HS-27A (cell line): ENCODE measurements at regions not wholly inside any gene's neighbourhood (a gene's known extent, or its start where the extent isn't known, plus 50 kb on each side); places are given as distances from the start of the nearest gene placed in this dataset.

Experiments used
- DNase-seq: peaks from one replicate; pipeline ENCODE4 v3.0.0-alpha.2; 2012; ENCODE audit warnings: low read depth, missing footprints

DNA sequence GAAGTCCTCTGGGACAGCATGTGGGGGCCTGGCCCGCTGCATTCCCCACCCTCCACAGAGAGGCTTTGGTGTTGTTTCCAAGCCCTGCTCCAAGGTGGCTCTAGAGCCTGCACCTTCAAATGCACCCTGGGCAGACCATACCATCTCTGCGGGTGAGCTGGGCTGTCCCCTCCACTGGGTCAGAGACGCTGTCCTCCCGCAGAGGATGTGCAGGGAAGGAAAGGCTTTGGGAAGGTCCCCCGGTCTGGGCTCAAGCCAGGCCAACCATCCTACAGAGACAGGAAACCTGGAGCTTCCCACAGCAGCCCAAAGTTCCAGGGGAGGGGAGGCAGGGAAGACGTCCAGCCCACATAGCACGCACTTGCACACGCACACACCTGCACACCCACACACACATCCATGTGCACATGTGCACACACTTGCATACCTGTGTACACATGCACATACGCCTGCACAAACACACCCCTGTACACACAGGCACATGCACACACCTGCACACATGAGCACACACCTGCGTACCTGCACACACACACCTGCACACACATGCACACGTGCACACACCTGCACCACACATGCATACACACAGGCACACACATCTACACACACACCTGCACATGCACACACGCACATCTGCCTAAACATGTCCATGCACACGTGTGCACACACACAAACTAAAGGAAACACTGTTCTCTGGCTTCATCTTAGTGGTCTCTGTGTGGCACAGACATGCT, 155.4 kb downstream of the ERMARD start:
- no peak for DNase-seq

DNA sequence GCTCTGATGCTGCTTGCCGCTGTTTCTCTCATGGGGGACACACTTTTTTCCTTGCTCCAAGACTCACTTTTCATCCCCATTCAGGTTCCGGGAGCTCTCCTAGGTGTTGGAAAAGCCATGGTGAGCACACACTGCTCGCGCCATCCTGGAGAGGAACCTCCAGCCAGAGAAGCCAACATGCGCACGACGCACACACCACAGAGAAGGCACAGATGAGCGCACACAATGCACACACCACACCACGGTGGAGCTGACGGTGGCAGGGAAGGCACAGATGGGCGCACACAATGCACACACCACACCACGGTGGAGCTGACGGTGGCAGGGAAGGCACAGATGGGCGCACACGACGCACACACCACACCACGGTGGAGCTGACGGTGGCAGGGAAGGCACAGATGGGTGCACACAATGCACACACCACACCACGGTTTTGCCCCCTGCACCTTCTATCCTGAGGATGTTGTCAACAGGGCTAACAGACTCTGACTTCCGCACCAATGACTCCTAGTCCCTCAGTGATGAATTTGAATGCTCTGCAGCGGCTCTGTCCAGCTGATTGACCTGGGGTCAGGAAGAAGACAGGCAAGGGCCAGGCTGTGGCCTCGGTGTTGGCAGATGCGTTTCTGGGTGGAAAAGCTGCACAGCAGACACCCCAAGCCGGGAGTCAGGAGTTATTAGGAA, 154.7 kb downstream of the ERMARD start:
- DNase-seq, result no peak

DNA sequence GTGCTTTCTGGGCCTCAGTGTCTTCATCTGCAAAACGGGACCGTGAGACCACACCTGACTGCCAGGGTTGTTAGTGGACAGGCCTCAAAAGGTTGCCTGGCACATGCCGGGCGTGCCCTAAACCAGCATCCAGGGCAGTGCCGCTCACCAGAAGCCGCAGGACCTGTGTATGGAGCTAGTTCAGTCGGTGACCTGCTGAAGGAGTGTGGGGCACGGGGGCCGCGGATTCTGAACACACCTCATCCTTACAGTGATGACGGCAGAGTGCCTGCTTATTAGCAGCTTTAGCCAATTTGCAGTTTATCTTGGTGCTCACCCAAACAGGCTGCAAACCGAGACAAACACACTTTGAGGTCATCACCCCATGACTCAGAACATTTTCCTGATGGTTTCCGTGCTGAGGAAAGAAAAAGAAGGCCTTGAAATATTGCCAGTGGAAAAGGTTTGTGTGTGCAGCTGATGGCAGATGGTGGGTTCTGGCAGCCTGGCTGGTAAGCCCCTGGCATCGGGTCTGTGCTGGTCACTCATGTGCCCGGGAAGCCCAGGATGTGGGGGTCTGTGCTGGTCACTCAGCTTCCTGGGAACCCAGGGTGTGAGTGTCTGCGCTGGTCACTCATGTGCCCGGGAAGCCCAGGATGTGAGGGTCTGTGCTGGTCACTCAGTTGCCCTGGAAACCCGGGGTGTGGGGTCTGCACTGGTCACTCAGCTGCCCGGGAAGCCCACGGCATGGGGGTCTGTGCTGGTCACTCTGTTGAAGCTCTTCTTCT, 153.8 kb downstream of the ERMARD start:
- DNase-seq, result no peak

DNA sequence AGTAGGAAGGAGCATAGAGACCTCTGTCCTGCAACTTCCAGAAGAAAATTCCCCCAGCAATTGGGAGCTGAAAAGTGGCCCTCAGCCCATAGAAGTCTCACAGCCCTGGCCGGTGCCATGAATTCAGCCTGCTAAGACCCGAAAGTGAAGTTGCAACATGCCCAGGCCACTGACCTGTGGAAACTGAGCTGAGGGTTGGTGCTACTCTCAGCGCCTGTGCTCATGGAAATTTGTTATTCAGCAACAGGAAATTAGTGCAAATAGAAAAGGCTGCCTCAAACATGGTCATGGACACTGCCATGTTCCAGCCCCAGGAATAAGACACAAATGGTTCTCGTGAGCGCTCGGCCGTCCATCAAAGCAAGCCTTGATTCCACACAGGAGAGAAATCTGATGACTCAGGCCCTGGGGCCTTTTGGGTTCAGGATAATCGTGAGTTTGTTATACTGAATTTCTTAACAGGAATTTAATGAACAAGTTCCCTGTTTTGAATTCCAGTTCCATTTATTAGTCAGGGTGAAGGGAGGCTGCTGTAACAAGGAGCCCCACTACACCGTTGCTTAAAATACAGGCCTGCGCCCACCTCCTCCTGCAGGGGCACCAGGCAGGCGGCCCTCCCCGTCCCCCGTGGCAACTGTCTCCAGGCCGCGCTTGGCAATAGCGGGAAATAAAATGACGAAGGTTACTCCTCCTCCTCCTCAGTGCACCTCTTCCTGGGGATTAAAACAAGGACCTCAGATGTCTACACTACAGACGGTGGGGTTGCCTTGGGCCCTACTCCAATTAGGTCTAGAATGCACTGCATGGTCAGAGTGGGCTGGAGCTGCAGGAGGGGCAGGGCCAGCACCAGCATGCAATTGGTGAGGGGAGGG, 152.9 kb downstream of the ERMARD start:
- DNase-seq, result no peak

DNA sequence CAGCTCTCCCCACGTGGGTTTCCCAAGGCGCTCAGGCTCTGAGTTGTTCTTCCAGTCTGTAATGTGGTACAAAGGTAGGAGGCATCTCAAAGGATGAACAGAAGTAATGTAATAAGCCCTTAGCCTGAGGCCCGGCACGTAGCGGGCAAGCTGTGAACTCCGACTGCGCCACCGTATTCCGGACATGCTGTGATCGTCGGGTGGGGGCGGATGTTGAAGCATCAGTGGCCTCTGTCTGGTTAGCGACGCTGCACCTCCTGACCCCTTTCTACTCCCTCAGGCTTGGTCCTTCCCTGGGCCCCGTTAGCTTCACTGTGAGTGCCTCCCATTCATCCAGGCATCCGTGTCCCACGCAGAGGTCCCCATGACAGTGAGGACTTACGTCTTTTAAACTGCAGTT, 151.7 kb downstream of the ERMARD start:
- DNase-seq, result no peak

DNA sequence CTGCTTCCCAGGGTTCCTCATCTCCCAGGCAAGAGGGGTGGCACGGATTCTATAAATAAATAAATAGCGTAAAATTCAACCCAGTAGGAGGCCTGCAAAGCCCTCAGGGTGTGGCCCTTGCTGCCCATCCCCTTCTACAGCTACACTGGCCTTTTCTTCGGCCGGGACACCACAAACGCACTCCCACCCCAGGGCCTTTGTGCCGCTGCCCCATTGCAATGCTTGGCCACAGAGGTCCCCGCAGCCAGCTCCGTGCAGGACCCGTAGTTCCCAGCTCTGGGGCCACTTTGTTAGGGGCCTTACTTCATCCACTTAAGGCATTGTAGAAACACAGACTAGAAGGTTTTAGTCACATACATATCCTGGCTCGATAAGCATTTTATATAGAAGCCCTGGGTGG, 151.2 kb downstream of the ERMARD start:
- no peak for DNase-seq

DNA sequence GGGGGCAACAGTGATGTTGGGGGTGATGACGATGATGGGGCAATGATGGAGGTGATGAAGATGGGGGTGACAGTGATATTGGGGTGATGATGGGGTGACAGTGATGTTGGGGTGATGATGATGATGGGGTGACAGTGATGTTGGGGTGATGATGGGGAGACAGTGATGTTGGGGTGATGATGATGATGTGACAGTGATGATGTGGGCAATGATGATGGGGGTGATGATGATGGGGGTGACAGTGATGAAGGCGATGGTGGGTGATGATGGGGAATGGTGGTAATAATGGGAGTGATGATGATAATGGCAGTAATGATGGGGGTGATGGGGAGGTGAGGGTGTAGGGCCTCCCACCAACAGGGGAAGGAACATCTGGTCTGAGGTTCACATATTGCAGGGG, 150.6 kb downstream of the ERMARD start:
- no peak for DNase-seq

DNA sequence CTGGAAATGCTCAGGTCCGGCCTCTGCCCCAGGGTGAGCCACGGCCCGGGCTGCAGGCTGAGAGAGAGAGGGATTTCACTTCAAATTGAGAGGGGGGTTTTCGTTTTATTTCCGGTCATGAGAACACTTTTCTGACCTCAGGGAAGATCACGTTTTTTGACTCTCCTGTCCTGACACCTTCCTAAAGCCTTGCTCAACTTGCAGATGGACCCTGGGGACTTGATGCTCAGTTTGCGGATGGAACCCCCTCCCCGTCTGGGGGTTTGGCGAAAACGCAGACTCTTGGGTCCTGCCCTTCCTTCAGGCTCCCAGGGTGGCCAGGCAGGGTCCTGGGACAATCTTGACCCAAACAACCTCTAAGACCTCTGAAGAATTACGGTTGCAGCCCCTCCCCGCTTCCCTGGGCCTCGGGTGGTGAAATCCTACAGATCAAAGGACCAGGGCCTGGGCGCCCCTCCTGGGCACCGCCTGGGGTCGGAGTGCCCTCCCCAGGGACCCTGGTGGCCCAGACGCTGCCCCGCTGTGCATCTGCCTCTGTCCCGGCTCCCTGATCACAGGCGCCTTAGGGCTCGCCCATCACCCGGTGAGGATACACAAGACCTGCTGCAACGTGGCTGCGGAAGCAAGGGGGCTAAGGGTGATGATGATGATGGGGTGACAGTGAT, 148.2 kb downstream of the ERMARD start:
- DNase-seq, result no peak

DNA sequence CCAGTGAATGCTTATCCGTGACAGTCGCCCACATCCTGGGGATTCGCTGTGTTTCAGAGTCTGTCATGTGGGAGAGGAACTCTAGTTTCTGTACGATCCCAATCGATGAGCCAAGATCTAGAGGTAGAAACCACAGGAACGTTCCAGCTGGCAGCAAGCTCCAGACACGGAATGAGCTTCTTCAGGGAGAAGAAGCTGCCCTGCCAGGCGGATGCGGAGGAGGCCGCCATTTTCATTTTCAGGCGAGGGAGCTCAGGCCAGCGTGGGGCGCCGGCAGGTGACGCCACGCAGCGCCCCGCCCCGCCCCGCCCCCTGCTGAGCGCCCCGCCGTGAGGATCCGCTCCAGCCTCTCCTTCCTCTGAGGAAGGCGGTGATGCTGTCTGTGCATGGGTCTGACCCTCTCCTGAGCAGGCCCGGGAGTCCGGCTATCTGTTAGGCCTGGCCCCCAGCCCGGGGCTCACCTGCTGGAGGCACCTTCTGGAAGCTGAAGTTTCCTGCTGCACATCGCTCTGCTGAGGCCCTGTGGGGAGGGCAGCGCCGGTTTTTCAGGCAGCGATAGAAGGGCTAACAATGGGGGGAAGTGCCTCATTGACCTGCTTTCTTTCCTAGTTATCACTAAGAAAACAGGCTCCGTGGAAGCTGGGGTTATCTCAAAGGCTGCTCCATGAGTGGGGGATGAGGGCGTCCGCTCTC, 147.5 kb downstream of the ERMARD start:
- no peak for DNase-seq

DNA sequence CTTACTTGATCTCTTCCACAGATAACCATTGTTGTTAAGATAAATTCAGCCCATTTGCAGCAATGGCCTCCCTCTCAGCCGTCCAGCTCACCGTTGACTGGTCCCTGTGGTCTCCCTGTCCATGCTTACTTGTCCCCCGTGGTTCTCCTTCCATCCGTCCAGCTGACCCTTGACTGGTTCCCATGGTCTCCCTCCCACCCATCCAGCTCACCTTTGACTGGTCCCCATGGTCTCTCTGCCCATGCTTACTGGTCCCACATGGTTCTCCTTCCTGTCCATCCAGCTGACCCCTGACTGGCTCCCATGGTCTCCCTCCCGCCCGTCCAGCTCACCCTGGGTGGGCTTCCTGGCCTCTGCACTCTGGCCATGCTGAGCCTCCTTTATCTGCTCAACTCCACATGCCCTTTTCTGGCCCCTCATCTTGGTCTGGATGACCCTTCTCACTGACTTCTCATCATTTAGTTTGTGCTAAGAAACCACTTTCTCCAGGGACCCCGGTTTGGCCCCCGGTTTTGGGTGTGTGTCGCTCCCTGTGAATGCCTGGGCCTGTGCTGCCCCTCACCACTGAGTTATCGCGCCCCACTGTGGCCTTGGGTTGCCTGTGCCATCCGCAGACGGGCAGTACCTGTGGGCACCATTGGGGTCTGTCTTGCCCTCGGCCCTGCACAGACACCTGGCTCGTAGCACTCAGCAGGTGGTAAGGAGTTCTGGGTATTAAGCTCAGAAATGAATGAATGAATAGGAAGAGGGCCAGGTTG, 146.4 kb downstream of the ERMARD start:
- DNase-seq, result no peak

DNA sequence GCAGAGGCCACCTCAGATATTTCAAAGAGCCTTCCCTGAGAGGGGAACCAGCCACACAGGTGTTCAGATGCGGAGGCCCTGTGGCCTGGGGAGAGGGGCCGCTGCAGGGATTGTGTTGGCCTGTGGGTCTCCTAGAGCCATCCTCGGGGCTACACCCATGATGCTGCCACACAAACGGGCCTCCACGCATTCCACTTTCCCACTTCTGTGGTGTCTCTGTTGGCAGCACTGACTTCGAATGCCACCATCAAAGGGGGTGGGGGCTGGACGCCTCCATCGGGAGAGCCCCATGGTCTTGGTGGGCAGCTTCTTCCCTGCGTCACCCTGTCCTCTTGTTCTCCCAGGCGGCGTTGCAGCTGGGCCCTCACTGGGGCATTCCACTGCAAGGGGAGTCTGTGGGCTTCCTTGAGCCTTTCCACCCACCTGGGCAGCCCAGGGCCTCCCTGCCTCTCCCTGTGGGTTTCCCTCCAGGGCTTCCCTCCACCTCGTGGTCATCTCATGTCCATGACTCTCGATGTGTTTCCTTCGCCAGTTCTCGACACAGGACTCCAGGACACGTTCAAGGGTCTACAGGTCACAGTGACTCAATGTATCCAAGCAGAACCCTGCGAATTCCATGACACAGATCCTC, 145.5 kb downstream of the ERMARD start:
- DNase-seq, result no peak

DNA sequence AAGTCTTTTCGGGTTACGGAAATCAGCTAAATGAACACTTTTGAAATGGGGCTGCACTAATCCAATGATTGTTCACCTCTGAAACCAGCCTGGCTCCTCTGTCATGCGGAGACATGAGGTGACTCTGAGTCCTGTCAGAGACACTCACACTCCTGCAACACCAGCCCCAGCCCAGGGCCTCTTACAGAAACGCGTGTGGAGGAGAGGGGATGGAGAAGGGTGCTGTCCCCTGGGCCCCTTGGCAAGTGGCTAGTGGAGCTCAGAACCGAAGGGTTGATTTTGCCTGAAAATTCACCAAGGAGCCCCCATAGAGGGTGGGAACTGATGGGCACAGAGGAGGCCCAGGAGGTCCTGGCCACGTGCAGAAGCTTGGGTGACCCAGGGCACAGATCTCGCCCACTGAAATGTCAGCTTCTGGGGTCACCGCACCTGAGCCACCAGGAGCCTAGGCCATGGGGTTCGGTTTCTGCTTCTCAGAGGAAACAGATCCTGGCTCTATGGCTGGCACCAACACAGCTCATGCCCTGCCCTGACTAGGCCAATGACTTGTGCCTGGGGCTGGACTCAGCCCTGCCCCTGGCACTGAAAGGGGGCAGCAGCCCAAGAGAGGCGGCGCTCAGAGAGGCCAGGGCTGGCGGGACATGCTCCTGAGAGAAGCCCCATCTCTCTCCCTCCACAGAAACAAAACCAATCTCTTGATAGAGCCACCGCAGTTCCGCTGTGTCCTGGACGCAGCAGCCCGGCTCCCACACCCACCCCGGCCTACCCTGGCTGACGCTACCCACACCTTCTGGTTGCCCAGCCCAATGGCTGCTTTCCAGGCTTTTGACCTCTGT, 144.7 kb downstream of the ERMARD start:
- no peak for DNase-seq

DNA sequence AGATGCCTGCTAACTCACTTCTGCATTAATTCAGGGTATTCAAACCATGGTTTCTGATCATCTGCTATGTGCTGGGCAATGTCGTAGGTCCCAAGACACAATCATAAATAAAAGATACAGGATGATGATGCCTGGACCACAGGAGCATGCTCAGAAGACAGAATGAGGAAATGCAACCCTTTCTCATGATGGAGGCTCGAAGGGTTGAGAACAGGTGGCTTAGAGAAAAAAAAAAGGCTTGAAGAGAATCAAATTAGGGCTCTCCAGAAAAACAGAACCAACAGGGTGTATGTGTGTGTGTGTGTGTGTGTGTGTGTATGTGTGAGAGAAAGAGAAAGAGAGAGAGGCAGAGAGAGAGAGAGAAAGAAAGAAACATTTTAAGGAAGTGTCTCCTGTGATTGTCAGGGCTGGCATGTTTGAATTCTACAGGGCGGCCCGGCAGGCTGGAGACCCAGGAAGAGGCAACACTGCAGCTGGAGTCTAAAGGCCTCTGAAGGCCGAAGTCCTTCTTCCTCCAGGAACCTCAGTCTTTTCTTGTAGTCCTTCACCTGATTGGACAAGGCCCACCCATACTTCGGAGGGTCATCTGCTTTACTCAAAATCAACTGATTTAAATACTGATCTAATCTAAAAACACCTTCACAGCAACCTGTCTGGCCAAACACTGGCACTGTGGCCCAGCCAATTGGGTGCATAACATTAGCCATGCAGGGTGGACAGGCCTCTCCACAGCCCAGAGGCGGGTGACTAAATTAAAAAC, 143.8 kb downstream of the ERMARD start:
- no peak for DNase-seq

DNA sequence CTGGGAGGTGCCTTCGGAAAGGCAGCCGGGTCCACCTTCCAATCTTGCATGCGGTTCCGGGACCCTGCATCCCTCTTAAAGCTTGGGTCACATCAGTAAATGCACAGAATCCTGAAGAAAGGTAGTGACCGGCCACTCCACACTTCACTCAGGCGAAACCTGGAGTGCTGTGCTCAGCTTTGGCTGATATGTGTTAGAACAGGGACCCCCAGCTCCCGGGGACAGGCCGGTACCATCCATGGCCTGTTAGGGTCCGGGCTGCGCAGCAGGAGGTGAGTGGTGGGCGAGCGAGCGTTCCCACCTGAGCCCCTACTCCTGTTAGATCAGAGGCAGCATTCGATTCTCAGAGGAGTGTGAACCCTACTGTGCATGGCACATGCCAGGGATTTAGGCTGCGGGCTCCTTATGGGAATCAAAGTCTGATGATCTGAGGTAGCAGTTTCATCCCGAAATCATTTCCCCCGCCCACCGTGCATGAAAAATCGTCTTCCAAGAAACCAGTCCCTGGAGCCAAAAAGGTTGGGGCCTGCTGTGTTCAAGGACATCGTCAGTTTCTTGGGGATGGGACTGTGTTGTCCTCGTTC, 143.0 kb downstream of the ERMARD start:
- DNase-seq, result no peak

DNA sequence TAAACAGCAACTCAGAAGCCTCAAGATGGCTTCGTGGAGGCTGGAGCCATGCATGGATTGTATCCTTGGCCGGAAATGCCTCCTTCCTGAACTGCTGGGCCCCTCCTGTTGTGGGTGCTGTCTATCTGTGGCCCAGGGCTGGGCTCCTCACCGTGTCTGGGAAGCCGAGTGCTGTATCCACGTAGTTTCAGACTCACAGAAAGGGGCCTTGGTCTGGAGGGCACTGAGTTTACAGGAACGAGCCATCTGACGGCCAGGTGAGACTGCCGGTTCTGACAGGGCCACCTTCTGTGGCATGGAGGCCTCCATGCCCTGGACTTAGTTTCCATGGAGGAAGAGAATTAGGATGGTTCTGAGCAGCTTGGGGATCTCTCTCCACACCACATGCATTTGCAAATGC, 142.2 kb downstream of the ERMARD start:
- DNase-seq, result no peak

DNA sequence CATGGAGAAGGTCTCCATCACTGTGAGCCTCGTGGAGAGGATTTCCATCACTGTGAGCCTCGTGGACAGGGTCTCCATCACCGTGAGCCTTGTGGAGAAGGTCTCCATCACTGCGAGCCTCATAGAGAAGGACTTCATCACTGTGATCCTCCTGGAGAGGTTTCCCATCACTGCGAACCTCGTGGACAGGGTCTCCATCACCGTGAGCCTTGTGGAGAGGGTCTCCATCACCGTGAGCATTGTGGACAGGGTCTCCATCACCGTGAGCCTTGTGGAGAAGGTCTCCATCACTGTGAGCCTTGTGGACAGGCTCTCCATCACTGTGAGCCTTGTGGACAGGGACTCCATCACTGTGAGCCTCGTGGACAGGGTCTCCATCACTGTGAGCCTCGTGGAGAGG, 140.4 kb downstream of the ERMARD start:
- DNase-seq, result no peak

DNA sequence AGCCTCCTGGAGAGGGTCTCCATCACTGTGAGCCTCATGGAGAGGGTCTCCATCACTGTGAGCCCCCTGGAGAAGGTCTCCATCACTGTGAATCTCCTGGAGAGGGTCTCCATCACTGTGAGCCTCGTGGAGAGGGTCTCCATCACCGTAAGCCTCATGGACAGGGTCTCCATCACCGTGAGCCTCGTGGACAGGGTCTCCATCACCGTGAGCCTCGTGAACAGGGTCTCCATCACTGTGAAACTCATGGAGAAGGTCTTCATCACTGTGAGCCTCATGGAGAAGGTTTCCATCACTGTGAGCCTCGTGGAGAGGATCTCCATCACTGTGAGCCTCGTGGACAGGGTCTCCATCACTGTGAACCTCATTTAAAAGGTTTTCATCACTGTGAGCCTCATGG, 140.0 kb downstream of the ERMARD start:
- no peak for DNase-seq

DNA sequence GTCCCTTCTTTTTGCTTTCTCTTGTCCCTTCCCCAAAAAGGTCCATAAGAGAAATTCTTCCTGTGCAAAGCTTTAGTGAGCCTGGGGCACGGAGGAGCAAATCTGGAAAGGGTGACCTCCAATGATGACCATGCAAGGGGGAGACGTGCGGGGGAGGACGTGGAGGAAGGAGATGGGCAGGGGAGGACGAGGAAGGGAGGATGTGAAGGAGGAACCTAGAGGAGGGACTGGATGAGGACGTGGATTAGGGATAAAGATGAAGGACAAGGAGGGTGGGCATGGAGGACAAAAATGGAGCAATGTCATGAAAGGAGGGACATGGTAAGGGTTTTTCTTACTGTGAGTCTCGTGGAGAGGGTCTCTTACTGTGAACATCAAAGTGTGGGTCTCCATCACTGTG, 139.5 kb downstream of the ERMARD start:
- no peak for DNase-seq
